ENCODE measurements at regions not wholly inside any gene's neighbourhood (a gene's known extent, or its start where the extent isn't known, plus 50 kb on each side); places are given as distances from the start of the nearest gene placed in this dataset.

DNA sequence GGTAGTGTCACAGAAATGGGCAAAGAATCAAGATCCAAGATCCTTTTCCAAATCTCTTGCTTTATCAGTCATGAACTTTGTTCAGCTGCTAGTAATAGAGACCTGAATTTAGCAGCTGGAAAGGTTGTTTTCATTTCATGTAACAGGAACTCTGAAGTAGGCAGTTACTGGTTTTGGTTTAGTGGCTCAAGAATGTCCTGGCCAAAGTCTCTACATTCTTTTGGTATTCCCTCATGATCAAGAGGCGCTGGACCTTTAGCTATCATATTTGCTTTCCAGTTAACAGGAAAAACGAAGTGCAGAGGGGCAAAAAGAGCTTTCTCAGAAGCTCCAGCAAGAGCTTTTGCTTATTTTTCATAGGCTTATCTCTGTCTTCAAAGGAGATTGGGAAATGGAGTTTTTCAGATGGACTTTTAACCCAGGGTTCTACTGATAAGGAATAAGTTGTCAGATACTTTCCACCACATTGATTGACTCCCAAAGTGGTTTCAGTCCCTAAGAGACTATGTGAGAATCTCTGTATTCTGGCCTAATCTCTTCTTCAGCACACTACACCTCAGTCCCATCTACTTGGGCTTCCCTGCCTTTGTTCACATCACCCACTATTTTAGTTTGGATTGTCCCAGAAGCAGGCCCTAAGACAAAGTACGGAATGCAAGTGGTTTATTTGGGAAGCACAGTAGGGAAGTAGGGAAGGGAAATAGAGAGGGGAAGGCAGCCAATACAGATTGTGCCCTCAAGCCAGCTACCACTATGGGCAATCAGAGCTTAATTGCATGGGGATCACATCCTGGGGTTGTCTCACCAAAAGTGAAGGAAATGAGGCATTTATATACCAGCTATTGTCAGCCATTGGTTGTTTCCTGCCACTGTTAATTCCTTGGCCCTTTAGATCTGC lies 359.3 kb downstream of the LRRC70 start:
- TF ChIP-seq POLR2AphosphoS5 (IDR thresholded peaks at IDR 0.05): no peak
- TF ChIP-seq POLR2A (IDR thresholded peaks at IDR 0.05): no peak
- TF ChIP-seq EP300 (IDR thresholded peaks at IDR 0.05): no peak
- TF ChIP-seq, protein P1, sequence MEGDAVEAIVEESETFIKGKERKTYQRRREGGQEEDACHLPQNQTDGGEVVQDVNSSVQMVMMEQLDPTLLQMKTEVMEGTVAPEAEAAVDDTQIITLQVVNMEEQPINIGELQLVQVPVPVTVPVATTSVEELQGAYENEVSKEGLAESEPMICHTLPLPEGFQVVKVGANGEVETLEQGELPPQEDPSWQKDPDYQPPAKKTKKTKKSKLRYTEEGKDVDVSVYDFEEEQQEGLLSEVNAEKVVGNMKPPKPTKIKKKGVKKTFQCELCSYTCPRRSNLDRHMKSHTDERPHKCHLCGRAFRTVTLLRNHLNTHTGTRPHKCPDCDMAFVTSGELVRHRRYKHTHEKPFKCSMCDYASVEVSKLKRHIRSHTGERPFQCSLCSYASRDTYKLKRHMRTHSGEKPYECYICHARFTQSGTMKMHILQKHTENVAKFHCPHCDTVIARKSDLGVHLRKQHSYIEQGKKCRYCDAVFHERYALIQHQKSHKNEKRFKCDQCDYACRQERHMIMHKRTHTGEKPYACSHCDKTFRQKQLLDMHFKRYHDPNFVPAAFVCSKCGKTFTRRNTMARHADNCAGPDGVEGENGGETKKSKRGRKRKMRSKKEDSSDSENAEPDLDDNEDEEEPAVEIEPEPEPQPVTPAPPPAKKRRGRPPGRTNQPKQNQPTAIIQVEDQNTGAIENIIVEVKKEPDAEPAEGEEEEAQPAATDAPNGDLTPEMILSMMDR (IDR thresholded peaks at IDR 0.05): no peak
- Histone ChIP-seq H3K27ac (no peak overlapping the region), H3K4me1 (no peaks in the 10 kb centered on the region), H3K9me3 (no peaks in the 10 kb centered on the region), H3K4me3 (no peak overlapping the region), H3K27me3 (no peaks in the 10 kb centered on the region), H3K36me3 (no peaks in the 10 kb centered on the region)
- no peak for DNase-seq (ENCODE audit: low spot score in 2 of 2)
- WGBS: 49% methylated on average over 3 of the region's 3 CpGs

DNA sequence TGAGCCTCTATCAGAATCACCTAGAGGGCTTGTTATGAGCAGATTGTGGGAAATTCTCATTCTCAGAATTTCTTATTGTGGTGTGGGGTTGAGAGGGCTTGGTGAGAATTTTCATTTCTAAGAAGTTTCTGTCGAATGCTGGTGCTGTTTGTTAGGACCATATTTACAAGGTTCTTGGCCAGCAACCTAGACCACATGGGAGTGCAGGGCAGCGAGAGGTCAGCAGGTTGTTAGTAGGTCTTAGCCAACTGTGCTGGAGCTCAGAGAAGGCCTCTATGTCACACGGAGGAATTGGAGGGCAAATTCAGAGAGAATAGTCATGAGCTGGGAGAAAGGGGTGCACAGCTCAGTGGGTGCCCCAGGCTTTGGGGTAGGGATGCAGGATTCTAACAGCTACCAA lies 357.0 kb downstream of the LRRC70 start:
- TF ChIP-seq EP300 (IDR thresholded peaks at IDR 0.05) (no peak), POLR2A (IDR thresholded peaks at IDR 0.05) (no peak), POLR2AphosphoS5 (IDR thresholded peaks at IDR 0.05) (no peak)
- TF ChIP-seq, protein P1 (IDR thresholded peaks at IDR 0.05): no peak
- 72% methylated on average over 3 of the region's 3 CpGs for WGBS
- Histone ChIP-seq H3K9me3 (no peaks in the 10 kb centered on the region), H3K4me3 (no peak overlapping the region), H3K27me3 (no peaks in the 10 kb centered on the region), H3K27ac (no peak overlapping the region), H3K4me1 (no peaks in the 10 kb centered on the region), H3K36me3 (no peaks in the 10 kb centered on the region)
- DNase-seq (ENCODE audit: low spot score in 2 of 2): no peak

DNA sequence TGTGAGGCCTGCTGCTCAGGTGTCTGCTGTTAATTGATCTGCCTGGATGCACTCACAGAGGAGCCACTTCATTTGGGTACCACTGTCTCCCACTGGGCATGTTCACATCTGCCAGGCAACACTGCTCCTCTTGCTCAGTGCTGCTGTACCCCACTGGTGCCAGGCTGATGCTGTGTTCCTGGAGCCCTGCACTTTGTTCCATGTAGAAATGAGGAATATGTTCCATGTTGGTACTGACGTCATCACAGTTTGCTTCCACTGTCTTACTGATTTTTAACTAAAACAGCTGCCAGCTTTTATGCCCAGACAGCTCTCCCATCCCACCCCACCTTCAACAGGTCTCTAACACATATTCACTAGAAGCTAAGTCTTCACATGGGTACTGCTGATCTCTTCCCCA lies 355.7 kb downstream of the LRRC70 start:
- H3K4me3 ChIP-seq: no peak overlapping the region
- H3K27ac ChIP-seq: no peak overlapping the region
- H3K36me3 ChIP-seq: no peaks in the 10 kb centered on the region
- no peaks in the 10 kb centered on the region for H3K27me3 ChIP-seq
- TF ChIP-seq, protein P1 (IDR thresholded peaks at IDR 0.05): no peak
- no peak for TF ChIP-seq POLR2AphosphoS5 (IDR thresholded peaks at IDR 0.05)
- no peak for TF ChIP-seq POLR2A (IDR thresholded peaks at IDR 0.05)
- no peak for TF ChIP-seq EP300 (IDR thresholded peaks at IDR 0.05)
- WGBS: 88% methylated on average over 1 of the region's 1 CpG
- no peak for DNase-seq (ENCODE audit: low spot score in 2 of 2)
- H3K4me1 ChIP-seq: no peaks in the 10 kb centered on the region
- H3K9me3 ChIP-seq: no peaks in the 10 kb centered on the region

DNA sequence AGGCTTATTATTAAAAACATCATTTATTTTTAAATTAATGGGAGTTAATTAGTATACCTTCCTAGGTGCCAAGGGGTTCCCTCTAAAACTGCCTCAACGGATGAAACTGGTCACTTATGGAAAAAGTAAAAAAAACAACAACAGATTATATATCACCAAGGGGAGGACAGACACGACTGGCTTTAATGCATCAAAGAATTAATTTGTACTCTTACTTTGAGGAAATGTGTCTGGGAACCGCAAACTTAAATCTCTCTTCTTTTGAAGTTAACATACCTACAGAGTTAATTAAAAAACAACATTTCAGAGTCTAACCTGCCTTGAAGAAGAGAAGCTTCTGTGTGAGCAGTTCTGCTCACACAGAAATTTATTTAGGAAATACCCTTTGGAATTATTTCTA lies 354.6 kb downstream of the LRRC70 start:
- no peaks in the 10 kb centered on the region for H3K4me1 ChIP-seq
- H3K36me3 ChIP-seq: no peaks in the 10 kb centered on the region
- TF ChIP-seq POLR2A (IDR thresholded peaks at IDR 0.05): no peak
- no peak overlapping the region for H3K27ac ChIP-seq
- H3K4me3 ChIP-seq: no peak overlapping the region
- DNase-seq (ENCODE audit: low spot score in 2 of 2): no peak
- WGBS: 58% methylated on average over 3 of the region's 3 CpGs
- no peaks in the 10 kb centered on the region for H3K27me3 ChIP-seq
- no peaks in the 10 kb centered on the region for H3K9me3 ChIP-seq

DNA sequence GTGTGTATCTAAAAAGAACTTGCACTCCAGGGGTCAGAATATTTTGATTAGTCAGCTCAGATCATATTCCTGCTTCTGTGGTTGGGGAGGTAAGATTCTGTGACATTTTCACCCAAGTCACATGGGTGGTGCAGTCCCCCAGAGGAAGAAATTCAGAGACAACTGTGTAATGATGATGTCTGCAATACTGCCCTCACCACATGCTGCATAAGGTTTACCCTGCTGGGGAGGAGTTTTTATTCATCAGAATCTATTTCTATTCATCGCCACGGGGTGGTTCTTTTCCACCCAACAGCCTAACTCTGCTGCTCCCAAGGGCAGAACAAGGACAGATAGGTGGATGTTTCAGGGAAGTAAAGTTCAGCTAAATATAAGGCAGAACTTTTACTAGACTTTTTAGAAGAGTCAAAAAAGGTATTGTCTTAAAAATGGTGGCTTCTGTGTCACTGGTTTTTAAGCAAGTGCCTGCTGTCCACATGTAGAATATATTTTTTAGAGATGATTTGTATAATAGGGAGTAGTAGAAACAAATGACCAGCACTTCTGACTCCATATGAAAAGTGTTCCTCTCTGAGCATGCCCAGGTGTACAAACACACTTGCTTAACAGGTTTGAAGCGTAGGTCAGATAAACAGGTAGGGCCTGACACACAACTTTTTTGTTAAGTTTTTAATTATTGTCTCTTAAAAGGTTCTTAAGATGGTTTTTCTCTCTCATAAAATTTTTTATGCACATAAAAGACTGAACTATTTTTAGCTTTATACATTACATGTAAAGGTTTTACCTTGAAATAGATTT lies 352.7 kb downstream of the LRRC70 start:
- H3K27me3 ChIP-seq: no peaks in the 10 kb centered on the region
- no peaks in the 10 kb centered on the region for H3K9me3 ChIP-seq
- DNase-seq (ENCODE audit: low spot score in 2 of 2): no peak
- TF ChIP-seq POLR2AphosphoS5 (IDR thresholded peaks at IDR 0.05) (no peak), POLR2A (IDR thresholded peaks at IDR 0.05) (no peak), EP300 (IDR thresholded peaks at IDR 0.05) (no peak)
- TF ChIP-seq, protein P1 (IDR thresholded peaks at IDR 0.05): no peak
- no peaks in the 10 kb centered on the region for H3K4me1 ChIP-seq
- H3K36me3 ChIP-seq: no peaks in the 10 kb centered on the region
- no peak overlapping the region for H3K4me3 ChIP-seq
- 73% methylated on average over 3 of the region's 3 CpGs for WGBS
- no peak overlapping the region for H3K27ac ChIP-seq

All from suprapubic skin (tissue), 4 donors.